Stomach (tissue), 4 donors: ENCODE measurements at regions not wholly inside any gene's neighbourhood (a gene's known extent, or its start where the extent isn't known, plus 50 kb on each side); places are given as distances from the start of the nearest gene placed in this dataset.

Experiments
- CTCF ChIP-seq, 7 experiments: fragments of 450-650 bp in 4 of 7; fragments of 200-600 bp in 3 of 7; sonication (generic) in 3 of 7; IDR thresholded peaks; one replicate each; pipeline ENCODE4 v1.5.1; 2016 to 2019; ENCODE audit warnings: antibody characterized with exemption in 7 of 7, control low read depth in 2 of 7, mild to moderate bottlenecking in 1 of 7
- POLR2A ChIP-seq, 4 donors: fragments of 450-650 bp; IDR thresholded peaks; one replicate each; pipeline ENCODE4 v1.6.1; 2016; ENCODE audit warnings: antibody characterized with exemption in 4 of 4, control low read depth in 2 of 4, mild to moderate bottlenecking in 1 of 4, moderate library complexity in 1 of 4

GRCh38 chr18:29321561-29321960 is 1144.6 kb upstream of the CDH2 start:
- TF ChIP-seq POLR2A (IDR thresholded peaks at IDR 0.05) (no peak), CTCF (IDR thresholded peaks at IDR 0.05) (no peak)
